Left lung (tissue), 4 donors: ENCODE measurements at regions not wholly inside any gene's neighbourhood (a gene's known extent, or its start where the extent isn't known, plus 50 kb on each side); places are given as distances from the start of the nearest gene placed in this dataset.

Experiments used
- ATAC-seq: fragments of 200-7000 bp; cut with Tn5 transposase; one replicate; pipeline ENCODE4 v1.9.1; 2020; ENCODE audit warnings: moderate library complexity
- DNase-seq, 4 donors: peaks; one replicate each; pipeline ENCODE4 v3.0.0-alpha.2; 2013 to 2020
- H3K27ac ChIP-seq, 2 donors: fragments of 200-600 bp; sonication (generic) in 1 of 2; one replicate each; pipeline versions ENCODE4 v1.5.0 to v1.8.0; 2020 to 2021
- H3K27me3 ChIP-seq, 2 donors: fragments of 200-600 bp; sonication (generic) in 1 of 2; one replicate each; pipeline versions ENCODE4 v1.5.0 to v1.8.0; 2020 to 2021
- H3K36me3 ChIP-seq, 2 donors: fragments of 200-600 bp; sonication (generic) in 1 of 2; one replicate each; pipeline versions ENCODE4 v1.5.0 to v1.8.0; 2020 to 2021
- H3K4me1 ChIP-seq, 2 donors: fragments of 200-600 bp; one replicate each; pipeline ENCODE4 v1.8.0; 2021
- H3K4me3 ChIP-seq, 2 donors: fragments of 200-600 bp; sonication (generic) in 1 of 2; one replicate each; pipeline versions ENCODE4 v1.5.0 to v1.8.0; 2020 to 2021; ENCODE audit warnings: mild to moderate bottlenecking in 1 of 2
- H3K9me3 ChIP-seq, 2 donors: fragments of 200-600 bp; sonication (generic) in 1 of 2; one replicate each; pipeline versions ENCODE4 v1.5.0 to v1.8.0; 2020 to 2021
- intact Hi-C, 2 donors: fragments of 100-400 bp; cut with DNase I; formaldehyde crosslinking; loops; one replicate each; pipeline versions ENCODE4 v1.11.2 to v1.14.2; 2022
- TF ChIP-seq, protein P1 (sequence below), 2 donors: fragments of 200-600 bp; sonication (generic) in 1 of 2; IDR thresholded peaks; one replicate each; pipeline versions ENCODE4 v1.5.0 to v1.8.0; 2021; ENCODE audit warnings: antibody characterized with exemption in 2 of 2
- donor health status: DM: no; HTN: yes; CAD: no.
- donor health status: DM: no; HTN: no; CAD: no.

DNA sequence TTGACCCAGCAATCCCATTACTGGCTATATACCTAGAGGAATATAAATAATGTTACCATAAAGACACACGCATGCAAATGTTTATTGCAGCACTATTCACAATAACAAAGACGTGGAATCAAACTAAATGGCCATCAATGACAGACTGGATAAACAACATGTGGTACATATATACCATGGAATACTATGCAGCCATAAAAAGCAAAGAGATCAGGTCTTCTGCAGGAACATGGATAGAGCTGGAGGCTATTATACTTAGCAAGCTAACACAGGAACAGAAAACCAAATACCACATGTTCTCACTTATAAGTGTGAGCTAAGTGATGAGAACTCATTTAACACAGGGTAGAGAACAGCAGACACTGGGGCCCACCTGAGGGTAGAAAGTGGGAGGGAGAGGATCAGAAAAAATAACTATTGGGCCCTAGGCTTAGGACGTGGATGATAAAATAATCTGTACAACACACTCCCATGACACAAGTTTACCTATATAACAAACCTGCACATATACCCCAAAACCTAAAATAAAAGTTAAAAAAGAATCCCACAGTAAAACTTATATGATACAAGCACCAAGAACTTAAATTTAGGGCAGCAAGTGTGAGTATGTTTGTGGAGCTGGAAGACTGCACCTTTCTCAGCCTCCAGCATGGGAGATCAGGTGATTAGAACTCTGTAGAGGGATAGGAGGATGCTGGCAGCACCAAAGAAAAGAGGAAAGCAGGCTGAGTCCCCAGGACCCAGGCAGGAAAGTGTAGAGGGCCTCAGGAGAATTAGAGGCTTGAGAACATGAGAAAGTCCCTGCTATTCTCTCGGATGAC, 320.8 kb upstream of the USP24 start:
- ATAC-seq: no peak
- intact Hi-C loops: no loop called here

DNA sequence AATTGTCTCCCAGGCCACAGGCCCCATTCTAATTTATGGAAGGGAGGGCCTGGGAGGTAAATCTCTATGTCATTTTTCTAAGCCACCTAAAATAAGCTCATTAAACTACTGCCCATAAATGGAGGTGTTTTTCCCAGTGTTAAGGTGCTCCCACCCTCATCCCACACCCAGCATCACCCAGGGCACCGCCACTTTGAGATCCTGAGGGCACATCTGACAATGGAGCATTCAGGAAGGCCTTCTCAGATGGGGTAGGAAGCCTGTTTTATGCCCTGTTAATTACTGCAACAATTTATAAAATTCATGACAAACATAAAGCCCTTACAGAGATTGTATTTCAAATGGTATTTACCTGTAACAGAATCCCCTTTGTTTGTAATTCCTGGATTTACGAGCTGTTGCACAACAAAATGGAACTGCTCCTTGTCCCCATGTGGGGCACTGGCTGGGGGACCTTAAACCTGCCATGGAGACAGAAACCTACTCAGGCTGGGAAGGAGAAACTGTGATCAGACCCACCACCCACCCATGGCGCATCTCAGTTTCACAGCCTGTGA, 319.5 kb upstream of the USP24 start:
- Histone ChIP-seq H3K4me3 (no peak overlapping the region), H3K27ac (no peak overlapping the region), H3K9me3 (no peaks in the 10 kb centered on the region), H3K4me1 (no peaks in the 10 kb centered on the region), H3K27me3 (no peaks in the 10 kb centered on the region), H3K36me3 (no peaks in the 10 kb centered on the region)
- intact Hi-C loops: no loop called here
- ATAC-seq (no peak), DNase-seq (no peak)
- TF ChIP-seq, protein P1, sequence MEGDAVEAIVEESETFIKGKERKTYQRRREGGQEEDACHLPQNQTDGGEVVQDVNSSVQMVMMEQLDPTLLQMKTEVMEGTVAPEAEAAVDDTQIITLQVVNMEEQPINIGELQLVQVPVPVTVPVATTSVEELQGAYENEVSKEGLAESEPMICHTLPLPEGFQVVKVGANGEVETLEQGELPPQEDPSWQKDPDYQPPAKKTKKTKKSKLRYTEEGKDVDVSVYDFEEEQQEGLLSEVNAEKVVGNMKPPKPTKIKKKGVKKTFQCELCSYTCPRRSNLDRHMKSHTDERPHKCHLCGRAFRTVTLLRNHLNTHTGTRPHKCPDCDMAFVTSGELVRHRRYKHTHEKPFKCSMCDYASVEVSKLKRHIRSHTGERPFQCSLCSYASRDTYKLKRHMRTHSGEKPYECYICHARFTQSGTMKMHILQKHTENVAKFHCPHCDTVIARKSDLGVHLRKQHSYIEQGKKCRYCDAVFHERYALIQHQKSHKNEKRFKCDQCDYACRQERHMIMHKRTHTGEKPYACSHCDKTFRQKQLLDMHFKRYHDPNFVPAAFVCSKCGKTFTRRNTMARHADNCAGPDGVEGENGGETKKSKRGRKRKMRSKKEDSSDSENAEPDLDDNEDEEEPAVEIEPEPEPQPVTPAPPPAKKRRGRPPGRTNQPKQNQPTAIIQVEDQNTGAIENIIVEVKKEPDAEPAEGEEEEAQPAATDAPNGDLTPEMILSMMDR (IDR thresholded peaks at IDR 0.05): no peak

More for the DNA sequence above, 320.8 kb upstream of the USP24 start:
- TF ChIP-seq, protein P1 (IDR thresholded peaks at IDR 0.05): no peak
- H3K27ac ChIP-seq: no peak overlapping the region
- H3K4me1 ChIP-seq: no peaks in the 10 kb centered on the region
- H3K4me3 ChIP-seq: no peak overlapping the region
- no peak for DNase-seq
- H3K9me3 ChIP-seq: no peaks in the 10 kb centered on the region
- no peaks in the 10 kb centered on the region for H3K27me3 ChIP-seq
- no peaks in the 10 kb centered on the region for H3K36me3 ChIP-seq

GRCh38 chr1:55531644-55532043, 316.5 kb upstream of the USP24 start:
- intact Hi-C loops: no loop called here
- DNase-seq (no peak), ATAC-seq (no peak)
- Histone ChIP-seq H3K36me3 (no peaks in the 10 kb centered on the region), H3K27me3 (no peaks in the 10 kb centered on the region), H3K4me3 (no peak overlapping the region), H3K9me3 (no peaks in the 10 kb centered on the region), H3K27ac (no peak overlapping the region), H3K4me1 (no peaks in the 10 kb centered on the region)
- TF ChIP-seq, protein P1 (IDR thresholded peaks at IDR 0.05): no peak

- intact Hi-C loops: no loop called here
- no peaks in the 10 kb centered on the region for H3K27me3 ChIP-seq
- H3K4me1 ChIP-seq: no peaks in the 10 kb centered on the region
- no peak overlapping the region for H3K4me3 ChIP-seq
- H3K9me3 ChIP-seq: no peaks in the 10 kb centered on the region
- TF ChIP-seq, protein P1 (IDR thresholded peaks at IDR 0.05): no peak
- DNase-seq (no peak), ATAC-seq (no peak)
- no peaks in the 10 kb centered on the region for H3K36me3 ChIP-seq
- no peak overlapping the region for H3K27ac ChIP-seq
These were observed 315.8 kb upstream of the USP24 start for GRCh38 chr1:55530749-55531478.

DNA sequence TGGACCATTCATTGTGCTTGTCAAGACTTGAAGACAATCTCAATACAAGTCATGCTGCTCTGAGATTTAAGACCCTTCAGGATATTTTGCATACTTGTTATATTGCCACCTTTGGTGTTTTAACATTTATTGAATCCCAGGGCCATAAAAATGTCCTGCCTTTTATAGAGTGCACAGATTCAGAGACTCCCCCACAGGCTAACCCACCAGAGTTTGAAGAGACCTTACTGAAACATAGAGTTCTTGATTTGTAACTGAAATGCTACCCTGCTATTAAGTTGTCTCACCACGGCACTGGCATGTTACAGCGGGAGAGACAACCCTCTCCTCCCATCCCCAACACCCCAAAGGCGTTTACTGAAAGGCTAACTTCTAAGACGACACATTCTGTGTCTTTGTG, 313.9 kb upstream of the USP24 start:
- ATAC-seq (no peak), DNase-seq (no peak)
- H3K27ac ChIP-seq: no peak overlapping the region
- H3K4me3 ChIP-seq: no peak overlapping the region
- H3K9me3 ChIP-seq: no peaks in the 10 kb centered on the region
- intact Hi-C loops: no loop called here
- no peaks in the 10 kb centered on the region for H3K4me1 ChIP-seq
- no peaks in the 10 kb centered on the region for H3K27me3 ChIP-seq
- TF ChIP-seq, protein P1 (IDR thresholded peaks at IDR 0.05): no peak
- no peaks in the 10 kb centered on the region for H3K36me3 ChIP-seq
